KMS-11 (cell line): ENCODE measurements at regions not wholly inside any gene's neighbourhood (a gene's known extent, or its start where the extent isn't known, plus 50 kb on each side); places are given as distances from the start of the nearest gene placed in this dataset.
"Not testable (repeated sequence)": the region's sequence is repeated elsewhere in the genome, so short reads cannot be mapped to it uniquely, and the experiment has no call there.

Source experiments
- H2AFZ ChIP-seq: fragments of 200-600 bp; sonication (generic); 2 replicates; pipeline ENCODE4 v1.6.1; 2016; ENCODE audit warnings: antibody characterized with exemption, mixed run types, low read depth
- H3K27ac ChIP-seq: fragments of 200-600 bp; sonication (generic); 2 replicates; pipeline ENCODE4 v1.6.1; 2016; ENCODE audit warnings: mild to moderate bottlenecking, mixed run types
- H3K27me3 ChIP-seq: fragments of 200-600 bp; sonication (generic); 2 replicates; pipeline ENCODE4 v1.6.1; 2017; ENCODE audit warnings: mild to moderate bottlenecking, low read depth, mixed run types, moderate library complexity; ENCODE audit not compliant: insufficient read depth
- H3K36me3 ChIP-seq: fragments of 200-600 bp; sonication (generic); 2 replicates; pipeline ENCODE4 v1.6.1; 2017; ENCODE audit warnings: mild to moderate bottlenecking, mixed run types; ENCODE audit not compliant: insufficient read depth
- H3K4me1 ChIP-seq: fragments of 200-600 bp; sonication (generic); 2 replicates; pipeline ENCODE4 v1.6.1; 2016; ENCODE audit warnings: mild to moderate bottlenecking, low read depth, mixed run types; ENCODE audit not compliant: poor library complexity, severe bottlenecking
- H3K4me2 ChIP-seq: fragments of 200-600 bp; sonication (generic); 2 replicates; pipeline ENCODE4 v1.7.0; 2016; ENCODE audit warnings: mild to moderate bottlenecking, mixed run types
- H3K4me3 ChIP-seq: fragments of 200-600 bp; sonication (generic); IDR thresholded peaks from 2 replicates; pipeline ENCODE4 v1.6.1; 2017; ENCODE audit warnings: low read depth, low read length, mixed read lengths; ENCODE audit not compliant: insufficient read depth
- H3K79me2 ChIP-seq: fragments of 200-600 bp; sonication (generic); 2 replicates; pipeline ENCODE4 v1.6.1; 2016; ENCODE audit warnings: low read depth, mixed run types; ENCODE audit not compliant: insufficient read depth
- H3K9ac ChIP-seq: fragments of 200-600 bp; sonication (generic); 2 replicates; pipeline ENCODE4 v1.6.1; 2016; ENCODE audit warnings: mild to moderate bottlenecking, mixed run types
- H4K20me1 ChIP-seq: fragments of 200-600 bp; sonication (generic); 2 replicates; pipeline ENCODE4 v1.6.1; 2016; ENCODE audit warnings: mild to moderate bottlenecking, mixed run types; ENCODE audit not compliant: insufficient read depth
- CTCF ChIP-seq: fragments of 200-600 bp; sonication (generic); conservative IDR thresholded peaks from 2 replicates; pipeline ENCODE4 v1.6.1; 2017; ENCODE audit warnings: low read depth, mild to moderate bottlenecking, antibody characterized with exemption, low read length, moderate library complexity, mixed read lengths

- no peak overlapping the region for H3K27ac ChIP-seq
- no peaks in the 10 kb centered on the region for H3K79me2 ChIP-seq
- no peaks in the 10 kb centered on the region for H3K36me3 ChIP-seq
- TF ChIP-seq CTCF = peak; percentile 96
- no peaks in the 10 kb centered on the region for H3K4me1 ChIP-seq
- H4K20me1 ChIP-seq = no peaks in the 10 kb centered on the region
- H2AFZ ChIP-seq = no peak overlapping the region
- no peaks in the 10 kb centered on the region for H3K27me3 ChIP-seq
- no peak overlapping the region for H3K9ac ChIP-seq
- H3K4me2 ChIP-seq = no peak overlapping the region
- no peak overlapping the region for H3K4me3 ChIP-seq
Observed at GRCh38 chr1:21368515-21369289, 71.2 kb upstream of the NBPF3 start.

- not testable (repeated sequence) for H3K4me2 ChIP-seq, H3K27me3 ChIP-seq, H3K79me2 ChIP-seq, H4K20me1 ChIP-seq, H3K4me1 ChIP-seq, H3K36me3 ChIP-seq, H3K4me3 ChIP-seq, H2AFZ ChIP-seq, H3K9ac ChIP-seq, H3K27ac ChIP-seq
Observed at GRCh38 chr1:21367973-21368514, 71.9 kb upstream of the NBPF3 start.

GRCh38 chr1:21366288-21366687, 73.6 kb upstream of the NBPF3 start:
- H3K4me3 ChIP-seq = no peak overlapping the region
- H3K36me3 ChIP-seq = no peaks in the 10 kb centered on the region
- H3K9ac ChIP-seq = no peak overlapping the region
- TF ChIP-seq CTCF = no peak
- no peak overlapping the region for H3K4me2 ChIP-seq
- no peaks in the 10 kb centered on the region for H3K27me3 ChIP-seq
- no peaks in the 10 kb centered on the region for H3K79me2 ChIP-seq
- no peak overlapping the region for H2AFZ ChIP-seq
- no peaks in the 10 kb centered on the region for H3K4me1 ChIP-seq
- no peak overlapping the region for H3K27ac ChIP-seq
- no peaks in the 10 kb centered on the region for H4K20me1 ChIP-seq

- no peak overlapping the region for H3K4me3 ChIP-seq
- no peak overlapping the region for H3K27ac ChIP-seq
- no peak overlapping the region for H3K9ac ChIP-seq
- no peaks in the 10 kb centered on the region for H3K4me1 ChIP-seq
- H3K4me2 ChIP-seq = no peak overlapping the region
- H3K79me2 ChIP-seq = no peaks in the 10 kb centered on the region
- no peaks in the 10 kb centered on the region for H3K36me3 ChIP-seq
- TF ChIP-seq CTCF = no peak
- no peak overlapping the region for H2AFZ ChIP-seq
- H4K20me1 ChIP-seq = no peaks in the 10 kb centered on the region
- H3K27me3 ChIP-seq = no peaks in the 10 kb centered on the region
Observed at GRCh38 chr1:21365036-21365435, 74.8 kb upstream of the ECE1 start.

GRCh38 chr1:21362096-21362495, 71.8 kb upstream of the ECE1 start:
- H3K36me3 ChIP-seq = no peaks in the 10 kb centered on the region
- H3K79me2 ChIP-seq = no peaks in the 10 kb centered on the region
- TF ChIP-seq CTCF = no peak
- no peak overlapping the region for H3K9ac ChIP-seq
- no peak overlapping the region for H3K27ac ChIP-seq
- no peaks in the 10 kb centered on the region for H4K20me1 ChIP-seq
- H3K4me3 ChIP-seq = no peak overlapping the region
- no peak overlapping the region for H3K4me2 ChIP-seq
- no peaks in the 10 kb centered on the region for H3K27me3 ChIP-seq
- no peak overlapping the region for H2AFZ ChIP-seq
- H3K4me1 ChIP-seq = no peaks in the 10 kb centered on the region
